ENCODE measurements at regions not wholly inside any gene's neighbourhood (a gene's known extent, or its start where the extent isn't known, plus 50 kb on each side); places are given as distances from the start of the nearest gene placed in this dataset.

GRCh38 chr20:57993716-57994431 is 234.6 kb downstream of the ANKRD60 start:
- H3K36me3 ChIP-seq (ENCODE audit: control insufficient read depth in 1 of 2, insufficient read depth in 2 of 2, low read length in 2 of 2): no peaks in the 10 kb centered on the region
- H3K4me1 ChIP-seq (ENCODE audit: control insufficient read depth in 1 of 2, insufficient read depth in 2 of 2, low read length in 2 of 2): peaks cover 4 to 6% of the 10 kb centered on the region in 2 experiments
- no peak overlapping the region for H2AK5ac ChIP-seq (ENCODE audit: low read length)
- no peak overlapping the region for H4K8ac ChIP-seq (ENCODE audit: low read depth, low read length)
- no peaks in the 10 kb centered on the region for H3K27me3 ChIP-seq (ENCODE audit: insufficient read depth, low read length)
- DNase-seq: no peak
- H3K4me3 ChIP-seq (ENCODE audit: low read depth, low read length): no peak overlapping the region
- no peak overlapping the region for H3K4me2 ChIP-seq (ENCODE audit: low read length)
- no peak overlapping the region for H3K9ac ChIP-seq (ENCODE audit: low read length)
- no peak overlapping the region for H4K91ac ChIP-seq (ENCODE audit: low read depth, low read length)
- no peak overlapping the region for H3K27ac ChIP-seq (ENCODE audit: low read depth, low read length)
- H3K23ac ChIP-seq (ENCODE audit: low read length): no peak overlapping the region
- H3K79me2 ChIP-seq (ENCODE audit: control insufficient read depth, insufficient read depth, low read length, poor library complexity): no peaks in the 10 kb centered on the region
- H3K79me1 ChIP-seq (ENCODE audit: low read length): no peaks in the 10 kb centered on the region
- no peaks in the 10 kb centered on the region for H3K9me3 ChIP-seq (ENCODE audit: insufficient read depth, low read depth, low read length)
- H2BK120ac ChIP-seq (ENCODE audit: insufficient read depth, low read length, poor library complexity): no peak overlapping the region
- no peak overlapping the region for H2AFZ ChIP-seq (ENCODE audit: insufficient read depth, low read length, poor library complexity)
- H3K18ac ChIP-seq (ENCODE audit: low read length): no peak overlapping the region
- no peak overlapping the region for H3K4ac ChIP-seq (ENCODE audit: low read depth, low read length)
- no peak overlapping the region for H2BK12ac ChIP-seq (ENCODE audit: low read length)
- no peak overlapping the region for H3K14ac ChIP-seq (ENCODE audit: low read length)
- H4K12ac ChIP-seq (ENCODE audit: low read depth, low read length): no peak overlapping the region
- H2BK5ac ChIP-seq (ENCODE audit: low read depth, low read length, poor library complexity): no peak overlapping the region
- WGBS (ENCODE audit: extremely low coverage, insufficient coverage, insufficient read length): no CpG with 5 or more reads among the region's 19 CpGs

GRCh38 chr20:57991211-57991881 is 237.1 kb downstream of the ANKRD60 start:
- WGBS (ENCODE audit: extremely low coverage, insufficient coverage, insufficient read length): no CpG with 5 or more reads among the region's 14 CpGs
- H2BK120ac ChIP-seq (ENCODE audit: insufficient read depth, low read length, poor library complexity): no peak overlapping the region

GRCh38 chr20:57990396-57990987 is 238.0 kb downstream of the ANKRD60 start:
- H2AK5ac ChIP-seq (ENCODE audit: low read length): no peak overlapping the region
- H3K27ac ChIP-seq (ENCODE audit: low read depth, low read length): no peak overlapping the region
- peaks cover 4 to 6% of the 10 kb centered on the region in 2 experiments for H3K4me1 ChIP-seq (ENCODE audit: control insufficient read depth in 1 of 2, insufficient read depth in 2 of 2, low read length in 2 of 2)
- H4K8ac ChIP-seq (ENCODE audit: low read depth, low read length): no peak overlapping the region
- H3K4me3 ChIP-seq (ENCODE audit: low read depth, low read length): no peak overlapping the region
- H2BK5ac ChIP-seq (ENCODE audit: low read depth, low read length, poor library complexity): no peak overlapping the region
- no peak overlapping the region for H3K9ac ChIP-seq (ENCODE audit: low read length)
- H3K79me1 ChIP-seq (ENCODE audit: low read length): no peaks in the 10 kb centered on the region
- H2BK120ac ChIP-seq (ENCODE audit: insufficient read depth, low read length, poor library complexity): no peak overlapping the region
- no peak overlapping the region for H4K91ac ChIP-seq (ENCODE audit: low read depth, low read length)
- DNase-seq: peak in 1 of 2 donors; percentile 36
- H3K14ac ChIP-seq (ENCODE audit: low read length): no peak overlapping the region
- no peak overlapping the region for H2AFZ ChIP-seq (ENCODE audit: insufficient read depth, low read length, poor library complexity)
- no peak overlapping the region for H2BK12ac ChIP-seq (ENCODE audit: low read length)
- H3K4ac ChIP-seq (ENCODE audit: low read depth, low read length): no peak overlapping the region
- H4K12ac ChIP-seq (ENCODE audit: low read depth, low read length): no peak overlapping the region
- no peak overlapping the region for H3K23ac ChIP-seq (ENCODE audit: low read length)
- H3K9me3 ChIP-seq (ENCODE audit: insufficient read depth, low read depth, low read length): no peaks in the 10 kb centered on the region
- no peaks in the 10 kb centered on the region for H3K36me3 ChIP-seq (ENCODE audit: control insufficient read depth in 1 of 2, insufficient read depth in 2 of 2, low read length in 2 of 2)
- no peaks in the 10 kb centered on the region for H3K27me3 ChIP-seq (ENCODE audit: insufficient read depth, low read length)
- no peak overlapping the region for H3K18ac ChIP-seq (ENCODE audit: low read length)
- H3K79me2 ChIP-seq (ENCODE audit: control insufficient read depth, insufficient read depth, low read length, poor library complexity): no peaks in the 10 kb centered on the region
- H3K4me2 ChIP-seq (ENCODE audit: low read length): no peak overlapping the region
- WGBS (ENCODE audit: extremely low coverage, insufficient coverage, insufficient read length): no CpG with 5 or more reads among the region's 8 CpGs

More at GRCh38 chr20:57991211-57991881, 237.1 kb downstream of the ANKRD60 start:
- H2AFZ ChIP-seq (ENCODE audit: insufficient read depth, low read length, poor library complexity): no peak overlapping the region
- no peak overlapping the region for H3K4me2 ChIP-seq (ENCODE audit: low read length)
- H2BK12ac ChIP-seq (ENCODE audit: low read length): no peak overlapping the region
- no peaks in the 10 kb centered on the region for H3K79me2 ChIP-seq (ENCODE audit: control insufficient read depth, insufficient read depth, low read length, poor library complexity)
- peak; percentile 94 to 98 for DNase-seq
- no peak overlapping the region for H4K91ac ChIP-seq (ENCODE audit: low read depth, low read length)
- no peak overlapping the region for H3K23ac ChIP-seq (ENCODE audit: low read length)
- H3K14ac ChIP-seq (ENCODE audit: low read length): no peak overlapping the region
- H2BK5ac ChIP-seq (ENCODE audit: low read depth, low read length, poor library complexity): no peak overlapping the region
- H3K27me3 ChIP-seq (ENCODE audit: insufficient read depth, low read length): no peaks in the 10 kb centered on the region
- H3K9me3 ChIP-seq (ENCODE audit: insufficient read depth, low read depth, low read length): no peaks in the 10 kb centered on the region
- H2AK5ac ChIP-seq (ENCODE audit: low read length): no peak overlapping the region
- no peak overlapping the region for H3K18ac ChIP-seq (ENCODE audit: low read length)
- peaks cover 4 to 6% of the 10 kb centered on the region in 2 experiments for H3K4me1 ChIP-seq (ENCODE audit: control insufficient read depth in 1 of 2, insufficient read depth in 2 of 2, low read length in 2 of 2)
- no peak overlapping the region for H4K8ac ChIP-seq (ENCODE audit: low read depth, low read length)
- H3K4ac ChIP-seq (ENCODE audit: low read depth, low read length): no peak overlapping the region
- H3K9ac ChIP-seq (ENCODE audit: low read length): no peak overlapping the region
- H3K79me1 ChIP-seq (ENCODE audit: low read length): no peaks in the 10 kb centered on the region
- H3K27ac ChIP-seq (ENCODE audit: low read depth, low read length): no peak overlapping the region
- no peaks in the 10 kb centered on the region for H3K36me3 ChIP-seq (ENCODE audit: control insufficient read depth in 1 of 2, insufficient read depth in 2 of 2, low read length in 2 of 2)
- H4K12ac ChIP-seq (ENCODE audit: low read depth, low read length): no peak overlapping the region
- H3K4me3 ChIP-seq (ENCODE audit: low read depth, low read length): no peak overlapping the region

- Histone ChIP-seq H4K12ac (ENCODE audit: low read depth, low read length) (no peak overlapping the region), H3K18ac (ENCODE audit: low read length) (no peak overlapping the region), H3K79me2 (ENCODE audit: control insufficient read depth, insufficient read depth, low read length, poor library complexity) (no peaks in the 10 kb centered on the region), H3K36me3 (ENCODE audit: control insufficient read depth in 1 of 2, insufficient read depth in 2 of 2, low read length in 2 of 2) (no peaks in the 10 kb centered on the region), H3K4ac (ENCODE audit: low read depth, low read length) (no peak overlapping the region), H3K9me3 (ENCODE audit: insufficient read depth, low read depth, low read length) (no peaks in the 10 kb centered on the region), H3K9ac (ENCODE audit: low read length) (no peak overlapping the region), H3K27ac (ENCODE audit: low read depth, low read length) (no peak overlapping the region), H2AK5ac (ENCODE audit: low read length) (no peak overlapping the region), H2BK12ac (ENCODE audit: low read length) (no peak overlapping the region), H3K23ac (ENCODE audit: low read length) (no peak overlapping the region), H4K91ac (ENCODE audit: low read depth, low read length) (no peak overlapping the region), H3K14ac (ENCODE audit: low read length) (no peak overlapping the region), H2BK5ac (ENCODE audit: low read depth, low read length, poor library complexity) (no peak overlapping the region), H3K4me2 (ENCODE audit: low read length) (no peak overlapping the region), H3K4me3 (ENCODE audit: low read depth, low read length) (no peak overlapping the region), H2BK120ac (ENCODE audit: insufficient read depth, low read length, poor library complexity) (no peak overlapping the region), H3K79me1 (ENCODE audit: low read length) (no peaks in the 10 kb centered on the region), H3K4me1 (ENCODE audit: control insufficient read depth in 1 of 2, insufficient read depth in 2 of 2, low read length in 2 of 2) (peaks cover 4 to 6% of the 10 kb centered on the region in 2 experiments), H2AFZ (ENCODE audit: insufficient read depth, low read length, poor library complexity) (no peak overlapping the region), H3K27me3 (ENCODE audit: insufficient read depth, low read length) (no peaks in the 10 kb centered on the region), H4K8ac (ENCODE audit: low read depth, low read length) (no peak overlapping the region)
- WGBS (ENCODE audit: extremely low coverage, insufficient coverage, insufficient read length): no CpG with 5 or more reads among the region's 9 CpGs
- peak; percentile 16 to 55 for DNase-seq
These were observed 239.6 kb downstream of the ANKRD60 start for GRCh38 chr20:57988828-57989227.
